ENCODE measurements at regions not wholly inside any gene's neighbourhood (a gene's known extent, or its start where the extent isn't known, plus 50 kb on each side); places are given as distances from the start of the nearest gene placed in this dataset.
"Not testable (repeated sequence)": the region's sequence is repeated elsewhere in the genome, so short reads cannot be mapped to it uniquely, and the experiment has no call there.

- DNase-seq = not testable (repeated sequence)
These were observed 517.0 kb downstream of the IRS2 start for GRCh38 chr13:109269381-109269780.

- not testable (repeated sequence) for DNase-seq
These were observed 517.9 kb downstream of the IRS2 start for GRCh38 chr13:109268492-109268891.

- DNase-seq = not testable (repeated sequence)
These were observed 519.0 kb downstream of the IRS2 start for GRCh38 chr13:109267400-109267799.

GRCh38 chr13:109265438-109265742 is 521.0 kb downstream of the IRS2 start:
- not testable (repeated sequence) for DNase-seq

GRCh38 chr13:109264603-109265437 is 521.6 kb downstream of the IRS2 start:
- not testable (repeated sequence) for DNase-seq

- not testable (repeated sequence) for DNase-seq
These were observed 528.6 kb downstream of the IRS2 start for GRCh38 chr13:109257761-109258157.

Measured in stimulated activated CD4-positive, alpha-beta T cell treated with anti-CD3 and anti-CD28 coated beads, Interleukin-2, amount 100 ng/mL, for 24 hours (primary cell).